ENCODE measurements at regions not wholly inside any gene's neighbourhood (a gene's known extent, or its start where the extent isn't known, plus 50 kb on each side); places are given as distances from the start of the nearest gene placed in this dataset.
A peak's percentile ranks its signal among the peaks of the same experiment; 100 is the strongest.

DNA sequence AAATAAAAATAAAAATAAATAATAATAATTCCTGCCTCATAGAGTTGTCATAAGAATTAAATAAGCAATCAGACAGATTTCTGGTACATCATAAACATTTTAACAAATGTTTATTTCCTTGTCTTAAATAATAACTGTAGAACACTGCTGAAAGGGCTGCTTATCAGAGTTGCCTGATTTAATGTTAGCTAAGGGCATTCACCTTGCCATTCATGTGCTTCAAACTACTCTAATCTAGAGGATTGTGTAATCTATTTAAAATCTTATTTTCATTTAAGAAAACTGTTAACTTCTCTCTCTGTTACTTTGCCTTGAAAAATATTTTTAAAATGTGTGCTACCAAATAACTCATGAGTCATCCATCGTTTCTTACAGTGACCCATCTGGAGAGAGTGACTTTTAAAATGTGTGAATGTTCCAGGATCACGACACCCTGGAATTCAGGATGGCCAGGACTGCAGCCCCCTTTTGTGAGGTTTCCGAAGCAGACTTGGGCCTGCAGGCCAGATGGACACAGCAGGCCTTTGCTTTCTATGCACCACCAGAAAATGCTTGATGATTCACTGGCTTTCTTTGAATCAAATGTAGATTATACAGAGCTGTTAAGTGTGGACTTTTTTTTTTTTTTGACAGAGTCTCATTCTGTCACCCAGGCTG, 109.1 kb upstream of the TNS3 start:
- DNase-seq, result no peak

DNA sequence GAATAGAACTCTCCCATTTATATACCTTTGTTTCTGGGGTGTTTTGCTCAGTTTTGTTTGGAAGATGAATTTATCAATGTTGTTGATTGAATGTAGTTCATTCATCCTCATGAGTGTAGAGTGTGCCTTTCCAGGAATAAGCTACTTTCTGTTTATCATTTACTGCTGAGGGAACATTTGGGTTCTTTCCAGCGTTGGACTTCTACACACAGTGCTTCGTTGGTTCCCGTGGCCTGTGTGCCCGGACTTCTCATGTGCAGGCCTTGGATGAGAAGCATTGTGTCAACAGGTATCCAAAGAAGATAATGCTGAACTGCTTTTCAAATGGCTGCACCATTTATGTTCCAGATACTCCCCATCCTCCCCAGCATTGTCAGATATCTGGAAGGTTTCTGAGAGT, 107.6 kb upstream of the TNS3 start:
- DNase-seq, result no peak

DNA sequence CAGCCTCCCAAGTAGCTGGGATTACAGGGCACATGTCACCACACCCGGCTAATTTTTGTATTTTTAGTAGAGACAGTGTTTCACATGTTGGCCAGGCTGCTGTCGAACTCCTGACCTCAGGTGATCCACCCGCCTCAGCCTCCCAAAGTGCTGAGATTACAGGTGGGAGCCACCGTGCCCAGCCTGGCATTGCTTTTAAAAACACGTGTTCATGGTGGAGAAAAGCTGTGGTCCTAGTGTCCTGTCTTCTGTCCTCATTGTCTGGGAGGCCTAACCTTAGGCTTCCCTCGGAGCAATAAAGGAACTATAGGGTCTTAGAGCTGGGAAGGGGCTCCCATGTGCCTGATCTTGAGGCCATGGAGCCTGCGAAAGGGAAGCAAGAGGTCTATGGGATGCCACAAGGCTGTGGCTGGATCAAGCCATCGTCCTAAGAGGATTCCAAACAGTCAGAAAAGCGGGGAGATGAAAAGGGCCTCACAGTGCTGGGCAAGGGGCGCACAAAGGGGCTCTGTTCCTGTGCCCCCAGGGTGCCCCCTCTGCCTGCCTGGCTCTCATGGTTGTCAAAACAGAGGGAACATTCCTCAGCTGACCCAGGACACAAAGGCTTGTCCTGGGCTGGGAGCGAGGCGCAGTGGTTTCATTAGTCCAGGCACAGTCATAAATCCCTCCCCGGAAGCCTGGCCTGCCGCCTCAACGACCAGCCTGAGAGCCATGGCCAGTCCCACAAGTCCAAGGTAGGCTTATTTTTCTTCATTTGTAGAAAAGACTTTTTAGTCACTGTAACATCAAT, 106.6 kb upstream of the TNS3 start:
- no peak for DNase-seq

DNA sequence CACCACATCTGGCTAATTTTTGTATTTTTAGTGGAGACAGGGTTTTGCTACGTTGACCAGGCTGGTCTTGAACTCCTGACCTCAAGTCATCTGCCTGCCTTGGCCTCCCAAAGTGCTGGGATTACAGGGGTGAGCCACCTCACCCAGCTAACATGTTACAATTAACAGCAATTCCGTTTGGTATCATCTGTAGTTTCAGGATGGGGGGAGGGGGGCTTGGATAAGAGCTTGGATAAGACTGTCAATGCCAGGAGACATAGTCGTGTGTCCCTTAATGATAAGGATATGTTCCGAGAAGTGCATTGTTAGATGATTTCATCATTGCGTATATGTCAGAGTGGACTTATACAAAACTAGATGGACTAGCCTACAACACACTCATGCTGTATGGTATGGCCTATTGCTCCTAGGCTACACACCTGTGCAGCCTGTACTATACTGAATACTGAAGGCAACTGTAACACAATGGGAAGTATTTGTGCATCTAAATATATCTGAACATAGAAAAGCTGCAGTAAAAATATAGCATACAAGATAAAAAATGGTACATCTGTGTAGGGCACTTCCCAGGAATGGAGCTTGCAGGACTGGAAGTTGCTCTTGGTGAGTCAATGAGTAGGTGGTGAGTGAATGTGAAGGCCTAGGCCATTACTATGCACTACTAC, 103.9 kb upstream of the TNS3 start:
- peak in 1 of 2 donors; percentile 10 for DNase-seq

DNA sequence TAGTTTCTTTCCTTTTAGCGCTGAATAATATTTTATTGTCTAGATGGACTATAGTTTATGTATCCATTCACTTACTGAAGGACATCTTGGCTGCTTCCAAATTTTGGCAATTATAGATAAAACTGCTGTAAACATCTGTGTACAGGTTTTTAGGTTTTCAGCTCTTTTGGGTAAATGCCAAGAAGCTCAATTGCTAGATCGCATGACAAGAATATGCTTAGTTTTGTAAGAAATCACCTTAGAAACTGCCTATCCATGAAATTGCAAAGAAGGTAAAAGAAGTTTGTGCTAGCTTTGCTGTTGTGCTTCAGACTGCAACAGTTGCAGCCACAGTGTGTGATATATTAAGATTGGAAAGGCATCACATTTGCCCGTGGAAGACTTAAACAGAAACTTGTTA, 103.2 kb upstream of the TNS3 start:
- DNase-seq, result no peak

DNA sequence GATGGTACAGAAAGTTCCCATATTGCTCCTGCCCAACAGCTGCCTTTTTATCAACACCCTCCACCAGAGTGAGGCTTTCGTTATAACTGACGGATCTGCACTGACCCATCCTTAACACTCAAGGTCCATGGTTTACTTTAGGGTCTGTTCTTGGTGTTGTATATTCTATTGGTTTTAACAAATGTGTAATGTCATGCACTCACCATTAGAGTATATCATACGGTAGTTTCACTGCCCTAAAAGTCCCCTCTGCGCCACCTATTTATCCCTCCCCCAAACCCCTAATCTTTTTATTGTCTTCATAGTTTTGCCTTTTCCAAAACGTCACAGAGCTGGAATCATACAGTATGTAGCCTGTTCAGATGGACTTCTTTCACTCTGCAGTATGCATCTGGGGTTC, 102.8 kb upstream of the TNS3 start:
- no peak for DNase-seq

DNA sequence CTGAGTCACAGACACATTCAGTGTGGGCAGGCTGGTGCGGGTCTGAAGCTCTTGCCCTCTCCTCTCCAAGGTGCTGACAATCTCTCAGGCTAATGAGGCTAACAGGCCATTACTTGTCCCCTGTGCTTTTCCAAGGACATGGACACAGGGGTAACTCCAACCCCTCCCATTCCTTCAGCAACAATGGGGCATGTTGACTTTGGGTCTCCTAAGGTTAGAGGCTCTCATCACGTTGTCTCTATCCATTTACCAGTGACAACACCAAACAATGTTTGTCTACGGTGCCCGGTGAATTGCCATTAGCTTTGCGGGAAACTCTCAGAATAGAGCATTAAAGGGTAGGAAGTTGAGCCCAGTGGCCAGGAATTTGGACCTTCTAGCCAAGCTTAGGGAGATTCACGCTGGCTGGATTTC, 101.6 kb upstream of the TNS3 start:
- no peak for DNase-seq

DNA sequence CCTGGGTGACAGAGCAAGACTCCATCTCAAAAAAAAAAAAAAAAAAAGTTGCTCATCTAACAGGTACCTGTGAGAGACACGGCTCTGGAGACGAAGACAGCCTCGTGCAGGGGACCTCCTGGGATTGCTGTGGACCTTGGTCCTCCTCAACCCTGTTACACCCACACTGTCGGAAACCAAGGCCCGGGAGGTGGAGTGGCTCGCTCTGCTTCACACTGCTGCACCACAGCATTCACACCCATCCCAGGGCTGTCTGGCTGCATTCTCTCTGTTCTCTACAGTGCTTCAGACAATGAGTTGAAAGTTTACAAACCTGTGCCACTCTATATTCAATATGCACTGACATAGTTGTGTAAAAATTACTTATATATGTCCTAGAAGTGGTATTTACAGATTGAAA, 101.0 kb upstream of the TNS3 start:
- no peak for DNase-seq

DNA sequence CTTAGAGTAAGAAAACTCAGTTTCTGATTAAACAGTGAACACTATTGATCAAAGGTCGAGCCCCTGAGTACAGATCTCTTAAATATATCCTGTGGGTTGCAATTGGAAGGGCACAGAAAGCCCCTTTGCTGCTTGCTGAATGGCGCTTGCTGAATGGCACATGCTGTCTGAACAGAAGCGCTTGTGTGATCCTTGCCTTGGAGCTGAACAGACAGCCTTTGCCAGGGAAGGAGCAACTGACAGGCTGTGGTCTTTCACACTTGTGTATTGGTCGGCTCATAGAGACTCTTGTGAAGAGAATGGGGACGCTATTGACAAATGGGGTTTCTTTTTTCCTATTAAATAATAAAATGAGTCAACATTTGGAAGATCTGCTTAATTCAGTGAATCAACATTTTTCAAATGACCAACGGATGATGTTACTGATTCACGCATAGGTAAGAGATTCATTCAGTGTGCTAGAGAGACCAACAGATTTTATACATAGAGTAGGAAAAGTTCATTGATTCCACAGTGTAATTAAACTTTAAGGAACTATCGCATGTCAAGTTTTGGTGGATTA, 99.4 kb upstream of the TNS3 start:
- no peak for DNase-seq

DNA sequence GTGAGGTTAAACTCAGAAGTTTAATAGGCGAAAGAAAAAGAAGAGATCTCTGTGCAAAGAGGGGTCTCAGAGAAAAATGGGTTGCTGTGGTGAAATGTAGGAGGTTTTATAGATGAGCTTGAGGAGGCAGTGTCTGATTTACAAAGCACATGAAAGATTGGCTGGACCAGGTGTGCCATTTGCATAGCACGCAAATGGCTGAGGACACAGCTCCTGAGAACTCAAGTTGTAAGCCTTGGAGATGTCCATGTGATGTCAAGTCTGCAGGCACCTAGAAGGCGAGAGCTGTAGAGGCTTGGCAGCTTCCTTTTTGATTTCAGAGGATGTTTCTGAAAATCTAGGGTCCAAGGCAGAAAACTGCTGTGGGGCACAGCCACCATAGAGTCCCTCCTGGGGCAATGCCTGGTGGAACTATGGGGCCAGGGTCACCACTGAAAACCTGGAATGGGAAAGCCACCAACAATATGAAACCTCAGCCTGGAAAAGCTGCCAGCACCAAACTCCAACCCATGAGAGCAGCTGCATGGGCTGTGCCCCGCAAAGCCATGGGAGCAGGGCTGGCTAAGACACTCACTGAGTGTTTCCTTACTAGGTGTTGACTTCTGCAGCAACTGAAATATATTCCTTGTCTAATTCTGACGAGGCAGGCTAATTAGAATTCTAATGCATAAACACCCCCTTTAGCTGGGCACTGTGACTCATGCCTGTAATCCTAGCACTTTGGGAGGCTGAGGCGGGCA, 96.9 kb upstream of the TNS3 start:
- no peak for DNase-seq

DNA sequence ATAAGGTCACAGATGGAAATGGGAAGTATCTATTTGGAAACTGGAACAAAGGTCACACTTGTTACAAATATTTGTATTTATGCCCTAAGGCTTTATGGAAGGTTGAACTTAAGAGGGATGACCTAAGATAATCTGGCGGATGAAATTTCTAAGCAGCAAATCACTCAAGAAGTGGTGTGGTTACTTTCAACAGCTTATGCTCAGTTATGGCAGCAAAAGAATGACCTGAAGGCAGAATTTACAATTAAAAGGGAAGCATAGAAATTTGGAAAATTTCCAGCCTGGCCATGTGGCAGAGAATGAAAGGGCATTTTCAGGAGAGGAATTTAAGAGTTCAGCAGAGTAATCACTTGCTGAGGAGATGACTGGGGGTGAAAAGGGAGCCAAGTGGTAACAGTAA, 95.8 kb upstream of the TNS3 start:
- DNase-seq, result peak; percentile 63 to 71

DNA sequence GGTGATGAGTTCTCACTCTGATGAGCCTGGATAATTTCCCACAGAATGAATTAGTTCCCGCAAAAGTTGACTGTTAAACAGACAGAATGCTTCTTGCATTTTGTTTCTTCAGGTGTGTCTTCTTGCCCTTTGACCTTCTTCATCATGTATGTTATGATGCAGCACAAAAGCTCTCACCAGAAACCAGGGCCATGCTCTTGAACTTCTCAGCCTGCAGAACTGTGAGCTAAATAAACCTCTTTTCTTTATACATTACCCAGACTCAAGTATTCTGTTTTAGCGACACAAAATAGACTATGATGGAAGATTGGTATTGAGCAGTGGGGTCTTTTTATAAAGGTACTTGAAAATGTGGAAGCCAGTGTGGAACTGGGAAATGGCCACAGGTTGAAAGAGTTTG, 95.2 kb upstream of the TNS3 start:
- DNase-seq, result no peak

DNA sequence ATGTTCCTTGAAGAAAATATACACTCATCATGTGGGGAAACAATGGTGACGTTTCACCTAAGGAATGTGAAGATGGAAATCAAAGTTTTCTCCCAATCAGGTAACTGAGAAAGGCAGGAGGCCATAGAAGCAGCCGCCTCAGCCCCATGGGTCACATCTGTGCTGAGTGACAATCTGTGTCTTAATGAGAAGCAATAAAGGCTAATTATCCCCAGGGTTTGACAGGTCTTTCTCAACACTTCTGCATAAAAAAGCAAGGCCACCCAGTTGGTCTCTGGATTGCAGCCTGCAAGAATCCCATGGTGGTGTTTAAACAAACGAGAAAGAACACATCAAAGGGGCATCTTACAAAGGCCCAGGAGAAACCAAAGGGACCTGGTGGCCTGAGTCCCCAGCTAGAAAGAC, 91.1 kb upstream of the TNS3 start:
- no peak for DNase-seq

DNA sequence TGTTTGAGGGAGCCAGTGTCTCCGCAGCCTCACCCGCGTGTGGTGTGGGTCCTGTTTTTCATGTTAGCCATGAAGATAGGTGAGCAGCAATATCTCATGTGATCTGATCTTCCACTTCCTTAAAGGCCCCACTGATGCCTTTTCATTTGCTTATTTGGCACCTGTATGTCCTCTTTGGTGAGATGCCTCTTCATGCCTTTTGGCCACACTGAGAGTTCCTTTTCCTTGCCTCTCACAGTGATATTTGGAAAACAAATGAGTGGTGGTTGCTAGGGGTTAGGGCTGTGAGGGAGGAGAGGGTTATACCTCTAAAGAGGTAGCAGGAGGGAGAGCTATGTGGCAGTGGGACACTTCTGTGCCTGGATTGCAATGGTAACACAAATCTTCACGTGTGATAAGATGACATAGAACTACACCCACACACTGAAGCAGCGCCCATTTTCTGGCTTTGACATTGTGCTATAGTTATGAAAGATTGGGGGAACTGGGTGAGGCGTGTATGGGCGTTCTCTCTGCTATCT, 90.4 kb upstream of the TNS3 start:
- DNase-seq, result peak; percentile 44

DNA sequence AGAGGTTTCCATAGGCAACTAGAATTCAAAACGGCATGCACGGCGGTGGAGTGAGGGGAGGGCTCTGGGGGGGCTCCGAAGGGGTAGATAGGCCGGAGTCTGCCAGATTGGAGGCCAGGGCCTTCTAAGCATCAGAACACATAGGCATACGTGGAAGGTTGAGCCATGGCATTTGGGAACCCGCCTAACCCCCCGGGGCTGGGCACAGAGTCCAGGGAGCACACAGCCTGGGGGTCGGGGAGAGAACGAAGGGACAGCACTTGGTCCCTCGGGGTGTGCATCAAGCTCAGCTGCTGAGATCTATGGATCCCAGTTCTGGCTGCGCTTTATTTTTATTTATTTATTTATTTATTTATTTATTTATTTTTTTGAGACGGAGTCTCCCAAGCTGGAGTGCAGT, 89.4 kb upstream of the TNS3 start:
- no peak for DNase-seq

DNA sequence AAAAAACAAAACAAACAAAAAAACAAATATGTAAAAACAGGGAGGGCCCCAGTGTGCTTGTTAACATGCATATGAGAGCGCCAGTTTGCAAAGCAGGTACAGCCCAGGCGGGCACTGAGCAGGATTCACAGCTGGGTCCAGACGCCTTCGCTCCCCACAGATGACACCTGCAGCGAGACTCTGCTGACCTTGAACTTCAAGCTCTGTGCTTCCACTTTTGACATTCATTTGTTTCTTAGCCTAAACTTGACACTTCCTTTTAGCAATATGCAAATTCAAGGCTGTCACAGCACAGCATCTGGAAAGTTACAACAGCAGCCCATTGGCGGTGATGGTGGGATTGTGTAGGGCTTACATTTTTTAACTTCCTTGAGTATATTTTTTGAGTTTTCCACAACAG, 88.8 kb upstream of the TNS3 start:
- peak; percentile 69 to 71 for DNase-seq

DNA sequence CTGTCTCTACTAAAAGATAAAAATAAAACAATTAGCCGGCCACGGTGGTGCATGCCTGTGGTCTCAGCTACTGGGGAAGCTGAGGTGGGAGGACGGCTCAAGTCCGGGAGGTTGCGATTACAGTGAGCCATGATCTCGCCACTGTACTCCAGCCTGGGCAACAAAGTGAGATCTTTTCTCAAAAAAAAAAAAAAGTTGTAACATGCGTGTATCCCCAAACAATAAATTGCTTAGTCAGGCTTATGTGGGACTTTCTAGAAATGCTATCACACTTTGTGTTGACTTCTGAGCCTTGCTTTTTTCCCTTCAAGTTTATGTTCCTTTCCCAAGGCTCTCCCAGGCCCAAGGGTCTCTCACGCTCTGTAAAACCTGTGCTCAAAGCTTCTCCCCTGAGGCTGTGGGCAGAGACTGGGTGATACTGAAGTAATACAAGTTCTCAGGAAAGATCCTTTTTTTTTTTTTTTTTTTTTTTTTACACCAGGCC, 88.0 kb upstream of the TNS3 start:
- DNase-seq, result peak; percentile 33 to 56

DNA sequence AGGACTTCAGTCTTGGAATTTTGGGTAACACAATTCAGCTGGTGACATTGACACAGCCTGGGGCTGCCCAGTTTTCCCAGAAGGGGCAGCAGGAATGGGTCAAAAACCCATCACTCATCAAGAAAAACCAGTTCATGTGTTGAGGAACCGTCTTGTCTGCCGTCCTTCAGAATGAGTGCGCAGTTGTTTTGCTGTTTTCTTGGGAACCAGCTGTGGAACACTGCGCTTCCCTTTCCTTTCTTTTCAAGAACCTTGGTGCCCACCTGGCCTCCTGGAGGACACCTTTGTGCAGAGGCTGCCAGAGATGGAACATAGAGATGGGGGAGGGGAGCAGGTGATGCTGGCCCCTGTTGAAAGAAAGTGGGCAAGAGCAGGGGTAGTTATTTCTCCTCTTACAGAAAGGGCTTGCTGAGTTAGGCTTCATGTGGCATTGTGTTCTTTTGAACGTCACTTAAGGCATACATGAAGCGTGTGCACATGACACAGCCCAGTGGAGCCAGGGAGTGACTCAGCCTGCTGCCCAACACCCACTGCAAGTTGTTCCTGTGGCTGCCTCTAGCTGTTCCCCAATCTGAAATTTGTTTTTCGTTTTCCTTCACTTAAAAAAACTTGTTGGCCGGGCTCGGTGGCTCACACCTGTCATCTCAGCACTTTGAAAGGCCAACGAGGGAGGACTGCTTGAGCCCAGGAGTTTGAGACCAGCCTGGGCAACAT, 87.4 kb upstream of the TNS3 start:
- DNase-seq, result peak; percentile 82 to 95

DNA sequence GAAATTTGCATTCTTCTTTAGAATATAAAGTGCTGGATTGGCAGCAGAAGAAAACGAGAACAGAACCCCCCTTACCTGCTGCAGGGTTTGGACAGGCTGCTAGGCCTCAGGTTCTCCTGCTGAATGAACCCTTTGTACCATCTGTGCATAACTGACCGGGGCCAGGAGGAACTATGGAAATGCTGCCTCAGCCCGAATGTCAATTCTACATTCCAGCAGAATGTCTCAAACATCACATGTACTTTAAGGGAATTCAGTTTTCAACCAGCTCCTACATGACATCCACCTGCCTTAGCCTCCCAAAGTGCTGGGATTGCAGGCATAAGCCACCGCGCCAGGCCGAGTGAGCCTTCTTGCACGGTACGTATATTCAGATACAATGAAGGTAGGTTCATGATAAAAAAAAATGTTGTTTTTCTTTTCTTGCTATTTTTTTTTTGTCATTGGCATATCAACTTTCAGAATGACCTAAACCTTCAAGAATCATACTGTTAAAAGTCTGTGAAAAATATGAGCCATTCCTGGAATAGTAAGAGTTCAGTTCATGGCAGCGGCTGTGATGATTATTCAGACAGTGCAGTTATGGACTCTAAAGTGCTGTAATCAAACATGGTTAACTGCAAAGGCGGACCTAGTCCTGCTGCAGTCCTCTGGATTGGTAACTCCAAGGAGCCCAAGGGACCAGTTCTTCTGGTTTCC, 84.4 kb upstream of the TNS3 start:
- DNase-seq, result no peak

DNA sequence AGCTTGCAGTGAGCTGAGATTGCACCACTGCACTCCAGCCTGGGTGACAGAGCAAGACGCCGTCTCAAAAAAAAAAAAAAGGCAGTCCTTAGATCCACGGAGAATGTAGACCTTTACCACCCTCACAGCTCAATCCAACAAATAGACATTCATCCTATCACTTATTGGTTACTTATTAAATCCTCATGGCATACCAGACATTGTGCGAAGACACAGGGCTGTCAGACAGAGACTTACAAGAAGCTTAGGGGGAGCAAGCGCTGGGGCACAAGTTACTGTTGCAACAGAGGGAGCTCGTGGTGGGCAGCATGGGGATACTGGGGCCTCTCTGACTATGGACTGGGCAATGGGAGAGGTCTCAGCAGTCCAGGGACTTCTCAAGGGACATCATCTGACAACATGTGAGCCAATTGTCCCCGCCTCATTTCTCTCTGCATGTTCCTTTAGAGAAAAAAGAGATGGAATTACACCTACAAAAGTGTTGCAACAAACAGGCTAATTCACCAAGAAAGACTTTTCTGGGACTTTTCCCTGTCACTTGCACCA, 82.8 kb upstream of the TNS3 start:
- DNase-seq, result no peak

DNA sequence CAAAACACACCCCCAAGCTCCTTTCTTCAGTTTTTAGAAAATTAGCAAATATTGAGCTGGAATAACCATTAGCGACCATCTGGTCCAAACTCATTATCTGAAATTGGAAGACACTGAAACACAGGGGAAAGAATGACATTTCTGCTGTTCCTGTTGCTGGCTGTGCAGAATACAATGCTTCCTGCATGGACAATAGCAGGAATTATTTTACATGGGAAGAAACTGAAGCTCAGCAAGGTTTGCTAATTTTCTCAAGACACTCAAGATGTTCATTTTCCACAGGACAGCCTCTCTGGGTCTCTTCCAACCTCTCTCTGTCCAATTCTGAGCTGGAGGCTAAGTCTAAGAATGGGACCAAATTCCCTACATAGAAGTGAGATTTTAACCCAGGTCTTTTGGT, 81.9 kb upstream of the TNS3 start:
- DNase-seq, result no peak

Measured in inflammatory macrophage treated with lipopolysaccharide for 1 hour (primary cell).